GM18868 (cell line): ENCODE measurements at regions not wholly inside any gene's neighbourhood (a gene's known extent, or its start where the extent isn't known, plus 50 kb on each side); places are given as distances from the start of the nearest gene placed in this dataset.
"Not testable (repeated sequence)": the region's sequence is repeated elsewhere in the genome, so short reads cannot be mapped to it uniquely, and the experiment has no call there.

Experiments used
- ATAC-seq: cut with Tn5 transposase; IDR thresholded peaks from one replicate; pipeline ENCODE4 v1.9.1; 2021; ENCODE audit warnings: mild to moderate bottlenecking, moderate library complexity; ENCODE audit not compliant: unreplicated experiment

DNA sequence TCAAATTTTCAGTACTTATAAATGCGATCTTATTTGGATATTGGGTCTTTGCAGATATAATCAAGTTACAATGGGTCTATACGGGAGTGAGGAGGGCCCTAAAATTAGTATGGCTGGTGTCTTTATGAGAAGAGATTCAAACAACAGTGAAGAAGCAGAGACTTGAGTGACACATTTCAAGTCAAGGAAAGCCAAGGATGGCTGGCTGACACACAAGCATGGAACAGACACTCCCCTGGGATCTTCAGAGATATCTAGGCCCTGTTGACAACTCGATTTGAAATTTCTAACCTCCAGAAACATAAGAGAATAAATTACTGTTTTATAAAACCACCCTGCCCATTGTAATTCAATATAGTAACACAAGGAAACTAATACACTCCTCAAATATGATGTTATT lies 1886.0 kb upstream of the PCDH7 start:
- ATAC-seq, result no peak

DNA sequence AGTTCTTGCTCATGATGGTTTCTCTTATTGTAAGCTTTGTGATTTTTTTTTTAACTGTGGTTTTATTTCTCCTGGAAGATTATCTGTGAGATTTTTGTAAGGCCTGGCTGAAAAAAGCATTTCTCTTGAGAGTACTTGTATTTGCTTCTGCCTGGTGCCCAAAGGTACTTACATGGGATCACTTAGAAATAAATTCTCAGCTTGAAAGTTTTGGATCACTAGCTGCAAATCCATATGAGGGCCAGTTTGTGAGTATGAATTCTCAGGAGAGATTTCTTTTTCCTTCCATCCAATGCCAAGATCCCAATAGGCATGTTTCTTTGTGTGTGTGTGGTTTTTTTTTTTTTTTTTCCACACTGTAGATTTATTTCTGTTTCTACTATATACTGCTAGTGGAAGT lies 1884.7 kb upstream of the PCDH7 start:
- no peak for ATAC-seq

DNA sequence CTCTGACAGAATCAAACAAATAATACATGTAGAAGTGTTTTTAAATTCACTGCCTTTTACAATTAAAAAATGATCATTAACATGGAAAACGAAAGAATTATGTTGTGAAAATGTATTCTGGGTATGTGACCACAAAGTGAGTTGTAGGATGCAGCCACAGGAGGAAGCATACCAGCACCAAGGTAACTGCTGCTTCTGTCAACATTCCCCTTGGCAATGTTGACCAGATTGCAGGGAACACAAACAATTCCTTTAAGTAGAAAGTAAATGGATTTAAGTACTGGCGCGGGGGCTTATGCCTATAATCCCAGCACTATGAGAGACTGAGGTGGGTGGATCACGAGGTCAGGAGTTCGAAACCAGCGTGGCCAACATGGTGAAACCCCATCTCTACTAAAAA lies 1877.9 kb upstream of the PCDH7 start:
- ATAC-seq, result no peak

DNA sequence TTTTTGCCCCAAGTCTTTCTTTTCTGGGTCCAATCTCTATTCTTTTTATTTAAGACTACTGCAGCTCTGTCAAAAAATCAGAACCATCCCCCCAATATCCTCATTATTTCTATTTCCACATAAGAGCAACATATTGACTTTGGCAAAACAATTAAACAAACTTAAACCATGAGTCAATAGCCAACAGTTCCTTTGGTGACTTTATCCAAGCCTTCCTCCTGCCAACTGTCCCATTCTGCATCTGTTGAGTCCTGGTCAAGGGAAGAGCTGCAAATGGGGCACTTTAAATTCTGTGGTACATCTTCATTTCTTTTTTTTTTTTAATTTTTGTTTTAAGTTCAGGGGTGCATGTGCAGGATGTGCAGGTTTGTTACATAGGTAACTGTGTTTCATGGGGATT lies 1875.0 kb upstream of the PCDH7 start:
- no peak for ATAC-seq

DNA sequence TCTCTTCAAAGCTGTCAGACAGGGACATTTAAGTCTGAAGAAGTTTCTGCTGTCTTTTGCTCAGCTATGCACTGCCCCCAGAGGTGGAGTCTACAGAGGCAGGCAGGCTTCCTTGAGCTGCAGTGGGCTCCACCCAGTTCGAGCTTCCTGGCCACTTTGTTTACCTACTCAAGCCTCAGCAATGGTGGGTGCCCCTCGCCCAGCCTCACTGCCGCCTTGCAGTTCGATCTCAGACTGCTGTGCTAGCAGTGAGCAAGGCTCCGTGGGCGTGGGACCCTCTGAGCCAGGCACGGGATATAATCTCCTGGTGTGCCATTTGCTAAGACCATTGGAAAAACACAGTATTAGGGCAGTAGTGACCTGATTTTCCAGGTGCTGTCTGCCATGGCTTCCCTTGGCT lies 1863.1 kb upstream of the PCDH7 start:
- not testable (repeated sequence) for ATAC-seq

DNA sequence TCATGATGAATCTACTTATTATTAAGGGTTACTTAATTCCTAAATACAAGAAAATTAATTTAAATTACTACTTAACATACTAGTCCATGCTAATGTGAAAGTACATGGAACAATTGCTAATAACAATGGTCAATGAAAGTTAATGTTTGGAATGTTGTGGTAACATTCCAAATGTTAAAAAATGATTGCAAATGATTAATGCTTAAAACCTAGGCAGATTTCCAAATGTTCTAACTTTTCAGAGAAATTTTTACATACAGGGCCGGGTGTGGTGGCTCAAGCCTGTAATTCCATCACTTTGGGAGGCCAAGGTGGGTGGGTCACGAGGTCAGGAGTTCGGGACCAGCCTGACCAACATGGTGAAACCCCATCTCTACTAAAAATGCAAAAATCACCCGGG lies 1851.3 kb upstream of the PCDH7 start:
- ATAC-seq, result no peak

DNA sequence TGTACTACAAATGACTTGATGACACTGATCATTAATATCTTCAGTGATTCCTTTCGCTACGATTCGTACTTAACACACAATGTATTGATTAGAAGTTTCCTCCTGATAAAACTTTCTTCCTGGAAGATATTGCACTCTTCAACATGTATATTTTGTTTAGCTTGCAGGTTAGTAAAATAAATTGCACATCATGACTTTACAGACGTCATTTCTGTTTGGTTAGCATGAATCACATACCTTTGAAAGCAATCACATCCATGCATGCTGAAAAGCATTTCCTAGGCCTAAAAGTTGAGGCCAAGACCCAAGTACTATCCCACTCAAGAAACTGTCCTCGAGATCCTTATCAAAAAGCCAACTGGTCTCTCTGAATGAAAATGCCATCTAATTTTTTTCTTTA lies 1841.0 kb upstream of the PCDH7 start:
- ATAC-seq, result no peak

DNA sequence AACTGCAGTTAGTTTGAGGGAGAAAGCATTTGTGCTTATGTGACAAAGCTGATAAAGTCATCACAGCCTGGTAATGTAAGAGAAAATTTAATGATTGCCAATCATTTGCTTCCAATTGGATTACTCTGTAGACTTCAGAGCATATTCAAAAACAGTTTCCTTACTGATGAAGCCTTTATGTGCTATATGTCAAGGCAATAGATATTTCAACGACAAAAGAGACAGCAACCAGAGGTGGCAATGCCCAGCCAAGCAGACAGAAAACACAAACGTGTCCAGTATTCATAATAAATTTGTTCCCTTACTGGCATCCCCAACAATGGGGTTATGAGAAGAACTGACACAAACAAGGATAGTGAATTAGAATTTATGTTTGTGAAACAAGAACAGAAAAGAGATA lies 1840.3 kb upstream of the PCDH7 start:
- ATAC-seq, result no peak

DNA sequence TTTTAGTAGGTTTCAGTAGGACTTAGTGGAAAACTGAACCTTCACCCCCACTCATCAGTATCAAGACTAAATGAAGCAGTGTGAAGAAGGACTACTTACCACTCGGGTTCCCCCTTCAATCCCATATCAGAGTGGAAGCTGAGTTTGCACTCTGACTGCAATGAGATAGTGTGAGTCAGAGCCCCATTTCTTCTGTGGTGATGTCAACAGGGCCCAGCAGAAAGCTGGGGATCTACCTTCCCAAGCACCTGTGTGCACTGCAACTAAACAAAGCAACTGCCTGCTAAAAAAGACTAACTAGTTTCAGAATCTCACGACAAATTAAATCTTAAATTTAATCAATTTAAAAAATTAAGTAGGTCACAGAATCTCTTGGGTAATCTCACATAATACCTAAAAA lies 1837.0 kb upstream of the PCDH7 start:
- no peak for ATAC-seq

DNA sequence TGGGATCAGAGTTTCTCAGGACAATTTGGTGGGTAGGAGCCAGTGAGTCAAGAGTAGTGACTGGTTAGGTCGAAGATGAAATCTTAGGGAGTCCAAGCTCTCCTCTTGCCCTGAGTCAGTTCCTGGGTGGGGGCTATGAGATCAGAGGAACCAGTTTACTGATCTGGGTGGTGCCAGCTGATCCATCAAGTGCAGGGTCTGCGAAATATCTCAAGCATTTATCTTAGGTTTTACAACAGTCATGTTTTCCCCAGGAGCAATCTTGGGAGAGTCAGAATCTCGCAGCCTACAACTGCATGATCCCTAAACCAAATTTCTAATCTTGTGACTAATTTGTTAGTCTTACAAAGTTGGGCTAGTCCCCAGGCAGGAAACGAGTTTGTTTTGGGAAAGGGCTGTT lies 1833.2 kb upstream of the PCDH7 start:
- ATAC-seq, result no peak

DNA sequence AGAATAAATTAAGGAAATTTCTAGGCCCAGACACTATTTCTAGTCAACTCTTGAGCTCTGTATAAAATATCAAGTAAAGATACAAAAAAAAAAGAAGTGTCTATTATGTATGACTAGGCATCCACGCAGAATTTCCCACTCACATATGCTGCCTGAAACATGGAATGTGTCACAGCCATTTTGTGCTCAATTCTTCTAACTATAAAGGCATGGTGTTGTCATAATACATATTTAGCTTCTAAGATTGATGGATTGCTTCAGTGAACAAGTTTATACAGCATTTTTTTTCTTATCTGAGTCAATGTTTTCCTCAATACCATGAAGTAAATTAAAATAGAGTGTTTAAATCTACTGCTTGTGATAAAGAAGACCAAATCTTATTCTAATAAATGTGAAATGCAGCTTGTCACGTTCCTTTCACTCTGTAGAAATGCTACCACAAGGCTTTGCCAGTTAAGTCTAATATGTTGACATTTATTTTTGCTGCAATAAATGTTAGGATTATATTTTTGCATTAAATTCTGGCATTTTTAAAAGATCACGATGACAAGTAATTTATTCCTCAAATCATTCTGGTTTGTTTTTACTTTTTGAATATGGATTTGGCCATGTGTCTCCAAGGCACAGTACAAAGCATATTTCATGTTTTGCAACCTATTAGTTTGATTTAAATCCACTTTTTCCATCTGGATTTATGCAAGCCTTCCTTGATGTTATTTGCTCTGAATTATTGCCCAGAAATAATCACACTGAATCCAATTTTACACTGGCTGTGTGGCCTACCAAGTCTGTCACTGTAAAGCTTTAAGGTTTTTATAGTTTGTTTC lies 1829.0 kb upstream of the PCDH7 start:
- ATAC-seq, result no peak

DNA sequence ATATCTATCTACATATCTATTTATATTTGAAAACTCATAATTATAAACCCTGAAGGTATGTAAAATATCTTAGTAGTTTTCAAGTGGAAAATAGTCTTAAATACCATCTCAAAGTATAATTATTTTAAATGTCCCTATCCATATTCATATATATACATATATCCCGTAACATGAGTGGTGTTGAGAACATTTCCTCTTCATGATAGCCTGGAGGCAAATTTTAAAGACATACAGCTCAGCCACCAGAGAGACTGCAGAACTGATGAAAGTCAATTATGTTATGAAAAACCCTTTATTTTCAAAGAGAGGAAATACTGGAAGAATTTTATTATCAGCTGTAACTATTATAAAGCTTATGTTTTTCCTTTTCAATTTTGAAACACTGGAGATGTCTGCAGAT lies 1806.7 kb upstream of the PCDH7 start:
- ATAC-seq, result no peak

DNA sequence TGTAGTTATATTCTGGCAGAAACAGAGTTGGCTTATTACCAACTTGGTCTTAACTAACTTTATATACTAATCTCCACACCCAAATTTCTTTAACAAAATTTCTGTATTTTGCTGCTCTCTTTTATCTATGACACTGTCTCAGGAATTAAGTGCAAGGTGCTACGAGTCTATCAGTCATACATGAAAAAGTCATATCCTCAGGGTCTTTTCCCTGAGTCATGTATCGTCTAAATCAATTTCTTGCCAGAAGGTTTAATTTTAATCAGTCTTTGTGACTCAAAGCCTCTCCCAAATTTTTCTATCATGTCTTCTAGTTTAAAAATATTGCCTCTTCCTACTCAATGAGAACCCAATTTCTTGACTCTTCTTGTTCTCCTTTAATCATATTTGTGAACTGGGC lies 1803.6 kb upstream of the PCDH7 start:
- ATAC-seq, result no peak

DNA sequence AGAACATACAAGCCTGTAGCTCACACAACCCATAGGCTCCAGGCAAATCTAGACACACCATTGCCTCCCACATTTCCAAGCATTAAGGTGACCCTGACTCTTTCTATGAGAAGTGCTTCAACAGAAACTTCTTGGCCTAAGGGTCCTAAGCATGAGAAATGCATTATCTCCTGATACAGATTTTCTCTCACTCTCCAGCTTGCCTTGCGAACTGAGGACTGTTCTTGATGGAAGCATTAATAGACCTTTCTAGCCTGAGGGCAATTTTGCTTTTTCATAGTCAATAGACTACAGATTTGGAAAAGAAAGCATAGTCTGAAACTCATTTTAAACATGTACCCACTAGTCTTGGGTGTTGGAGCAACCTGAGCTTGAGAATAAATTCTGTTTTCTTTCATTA lies 1801.3 kb upstream of the PCDH7 start:
- ATAC-seq, result no peak

DNA sequence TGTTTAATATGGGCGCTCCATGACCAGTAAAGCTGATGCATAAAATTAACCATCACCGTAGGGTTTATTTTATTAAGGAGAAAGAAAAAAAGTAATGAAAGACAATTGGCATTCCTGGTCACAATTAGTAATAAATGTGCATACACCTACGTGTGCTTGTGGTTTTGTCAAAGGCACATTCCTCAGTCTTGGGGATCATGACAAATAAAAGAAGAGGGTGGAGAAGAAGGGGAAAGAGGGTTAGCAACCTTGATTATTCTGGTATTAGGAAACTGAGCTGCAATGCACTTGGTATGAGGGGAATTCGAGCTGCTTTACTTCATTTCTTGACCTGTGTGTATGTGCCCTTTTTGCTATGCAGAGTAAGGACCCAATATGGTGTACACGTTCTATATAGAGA lies 1798.3 kb upstream of the PCDH7 start:
- ATAC-seq, result no peak

DNA sequence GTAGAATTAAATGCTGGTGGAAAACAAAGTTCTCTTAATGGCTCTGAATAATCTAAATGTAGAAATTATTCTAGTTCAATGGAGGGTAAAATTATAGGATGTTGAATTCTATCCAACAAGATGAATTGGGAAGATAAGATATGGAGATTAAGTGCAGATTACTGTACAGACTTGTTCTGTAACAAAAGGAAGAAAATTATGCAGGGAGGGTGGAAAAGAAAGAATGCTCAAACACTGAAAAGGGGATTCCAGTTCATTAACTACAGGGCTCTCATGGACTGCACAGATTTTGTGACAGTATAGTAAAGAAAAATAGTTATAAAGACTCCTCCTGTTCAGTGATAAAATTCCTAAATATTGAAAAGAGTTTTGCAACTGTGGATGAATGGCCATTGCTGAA lies 1794.0 kb upstream of the PCDH7 start:
- ATAC-seq, result no peak

DNA sequence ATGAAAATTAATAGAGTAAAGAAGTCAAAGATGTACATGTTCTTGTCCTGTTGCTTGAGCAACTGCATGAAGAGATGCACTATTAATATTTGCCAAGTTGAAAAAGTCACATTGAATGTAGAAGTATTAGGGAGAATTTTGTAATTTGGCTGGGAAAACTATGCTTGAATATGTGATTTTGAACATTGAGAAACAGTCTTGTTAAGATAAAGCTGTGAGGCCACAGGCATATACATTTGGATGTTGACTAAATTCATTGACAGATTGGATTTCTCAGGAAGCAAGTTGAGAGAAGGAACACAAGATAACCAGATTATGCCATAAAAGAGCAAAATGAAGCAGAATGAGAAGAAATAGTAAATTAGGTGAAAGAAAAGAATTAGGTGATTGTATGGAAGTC lies 1777.5 kb upstream of the PCDH7 start:
- ATAC-seq, result no peak

DNA sequence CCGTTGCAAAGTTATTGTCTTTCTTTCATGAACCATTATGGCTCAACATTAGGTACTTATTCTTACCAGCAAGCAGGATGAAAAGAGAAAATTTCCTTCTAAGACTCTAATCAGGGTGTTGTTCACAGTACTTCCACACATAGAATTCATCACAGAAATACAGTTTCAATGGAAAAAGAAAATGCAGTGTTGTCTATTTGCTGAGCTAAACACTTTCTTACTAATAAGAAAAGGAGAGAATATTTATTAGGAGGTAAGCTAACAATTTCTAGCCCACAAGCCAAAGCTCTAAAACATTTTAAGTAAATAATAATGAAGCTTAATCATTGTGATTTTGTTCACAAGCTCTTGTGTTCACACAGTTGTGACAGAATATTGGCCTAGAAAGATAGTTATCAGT lies 1772.8 kb upstream of the PCDH7 start:
- ATAC-seq, result no peak

DNA sequence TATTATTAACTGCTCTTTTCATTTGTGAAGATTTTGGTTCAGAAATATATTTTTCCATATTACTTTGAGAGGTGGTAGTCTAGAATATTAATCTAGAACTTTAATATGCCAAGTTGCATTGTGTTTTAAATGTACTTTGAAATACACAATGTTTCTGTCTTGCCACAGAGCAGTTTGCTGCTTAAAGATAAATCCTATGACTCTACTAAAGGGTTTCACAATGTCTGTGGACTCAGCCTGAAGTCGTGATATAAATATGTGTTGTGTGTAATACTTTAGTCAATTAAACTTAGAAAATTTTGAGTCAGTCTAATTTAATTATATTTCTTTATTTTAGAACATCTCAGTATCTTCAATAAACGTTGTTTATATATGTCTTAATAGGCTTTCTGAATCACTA lies 1771.7 kb upstream of the PCDH7 start:
- ATAC-seq, result no peak

DNA sequence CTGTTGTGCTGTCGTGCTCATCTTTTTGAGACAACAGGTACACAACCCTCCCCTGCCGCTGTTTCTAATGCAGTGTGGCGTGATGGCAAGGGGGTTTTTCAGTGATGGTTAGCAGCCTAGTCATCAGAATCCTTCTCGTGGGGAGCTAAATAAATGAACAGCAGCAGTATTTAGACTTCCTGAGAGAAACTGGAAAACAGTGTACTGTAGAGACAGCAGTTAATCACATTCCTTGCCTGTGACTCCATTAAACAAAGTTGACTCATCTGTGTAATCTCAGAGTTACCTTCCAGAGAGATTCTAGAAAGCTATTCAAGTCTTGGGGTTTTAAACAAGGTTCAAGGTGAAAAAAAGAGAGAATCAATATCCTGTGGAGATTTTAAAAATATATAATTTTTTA lies 1753.2 kb upstream of the PCDH7 start:
- no peak for ATAC-seq

DNA sequence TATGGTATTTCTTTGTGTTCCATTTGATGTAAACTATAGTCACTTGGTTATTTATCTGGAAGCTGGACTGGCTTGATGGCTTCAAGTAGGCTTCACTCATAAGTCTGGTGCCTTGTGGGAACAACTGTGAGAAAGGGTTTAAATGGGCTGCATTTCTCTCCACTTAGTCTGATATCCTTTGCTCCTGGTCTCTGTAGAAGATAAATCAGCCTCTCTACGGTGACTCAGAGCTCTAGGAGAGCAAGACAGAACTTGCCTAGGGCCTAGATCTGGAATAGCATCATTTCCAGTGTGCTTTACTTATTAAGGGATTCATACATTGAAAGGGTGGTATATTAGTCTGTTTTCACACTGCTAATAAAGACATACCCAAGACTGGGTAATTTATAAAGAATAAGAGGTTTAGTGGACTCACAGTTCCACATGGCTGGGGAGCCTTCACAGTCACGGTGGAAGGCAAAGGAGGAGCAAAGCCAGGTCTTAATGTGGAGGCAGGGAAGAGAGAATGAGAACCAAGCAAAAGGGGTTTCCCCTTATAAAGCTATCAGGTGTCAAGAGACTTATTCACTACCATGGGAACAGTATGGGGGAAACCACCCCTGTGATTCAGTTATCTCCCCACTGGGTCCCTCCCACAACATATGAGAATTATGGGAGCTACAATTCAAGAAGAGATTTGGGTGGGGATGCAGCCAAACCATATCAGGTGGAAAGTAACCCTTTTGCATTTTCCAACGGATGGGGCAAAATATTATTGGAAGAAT lies 1746.4 kb upstream of the PCDH7 start:
- no peak for ATAC-seq

DNA sequence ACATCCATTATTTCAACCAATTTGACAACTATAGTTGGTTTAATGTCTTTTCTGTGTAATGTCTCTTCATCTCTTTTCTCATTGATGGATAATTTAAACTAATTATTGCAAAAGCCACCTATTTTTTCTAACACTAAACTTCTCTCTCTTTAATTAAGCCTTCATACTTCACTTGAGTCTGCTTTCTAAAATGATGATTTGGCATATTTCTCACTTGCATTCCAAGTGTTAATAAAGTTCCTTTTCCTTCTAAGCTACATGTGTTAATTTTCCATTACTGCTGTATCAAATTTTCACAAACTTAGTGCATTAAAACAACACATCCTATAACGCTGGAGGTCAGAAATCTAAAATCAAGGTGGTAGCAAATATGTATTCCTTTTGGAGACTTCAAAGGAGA lies 1743.8 kb upstream of the PCDH7 start:
- ATAC-seq, result no peak

DNA sequence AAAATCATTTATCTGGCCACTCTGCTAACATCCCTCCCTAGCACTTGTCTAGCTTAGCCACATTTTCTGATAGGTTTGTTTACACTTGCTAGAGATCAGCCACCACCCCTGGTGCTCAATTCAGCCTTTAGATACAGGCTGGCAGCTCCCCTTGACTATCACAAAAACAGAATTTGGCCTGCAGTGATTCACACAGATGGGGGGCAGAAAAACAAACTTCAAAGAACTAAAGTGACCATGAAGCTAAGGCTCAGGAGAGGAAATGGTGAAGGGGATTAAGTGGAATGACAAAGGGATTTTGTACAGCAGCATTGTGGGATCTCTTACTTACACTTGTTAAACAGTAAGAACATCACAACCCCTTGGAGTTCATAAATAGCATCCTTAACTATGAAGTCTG lies 1718.0 kb upstream of the PCDH7 start:
- no peak for ATAC-seq
